ENCODE measurements at regions not wholly inside any gene's neighbourhood (a gene's known extent, or its start where the extent isn't known, plus 50 kb on each side); places are given as distances from the start of the nearest gene placed in this dataset.

- no peak for TF ChIP-seq CSRNP2 (CRISPR knock-in tag; conservative IDR thresholded peaks at IDR 0.05; ENCODE audit: low read depth)
- TF ChIP-seq FIP1L1 (IDR thresholded peaks at IDR 0.05; ENCODE audit: borderline replicate concordance, insufficient read depth, low read depth, low read length) = no peak
- TF ChIP-seq CHD2 (IDR thresholded peaks at IDR 0.05; ENCODE audit: low read depth, low read length) = no peak
- TF ChIP-seq, protein P1, sequence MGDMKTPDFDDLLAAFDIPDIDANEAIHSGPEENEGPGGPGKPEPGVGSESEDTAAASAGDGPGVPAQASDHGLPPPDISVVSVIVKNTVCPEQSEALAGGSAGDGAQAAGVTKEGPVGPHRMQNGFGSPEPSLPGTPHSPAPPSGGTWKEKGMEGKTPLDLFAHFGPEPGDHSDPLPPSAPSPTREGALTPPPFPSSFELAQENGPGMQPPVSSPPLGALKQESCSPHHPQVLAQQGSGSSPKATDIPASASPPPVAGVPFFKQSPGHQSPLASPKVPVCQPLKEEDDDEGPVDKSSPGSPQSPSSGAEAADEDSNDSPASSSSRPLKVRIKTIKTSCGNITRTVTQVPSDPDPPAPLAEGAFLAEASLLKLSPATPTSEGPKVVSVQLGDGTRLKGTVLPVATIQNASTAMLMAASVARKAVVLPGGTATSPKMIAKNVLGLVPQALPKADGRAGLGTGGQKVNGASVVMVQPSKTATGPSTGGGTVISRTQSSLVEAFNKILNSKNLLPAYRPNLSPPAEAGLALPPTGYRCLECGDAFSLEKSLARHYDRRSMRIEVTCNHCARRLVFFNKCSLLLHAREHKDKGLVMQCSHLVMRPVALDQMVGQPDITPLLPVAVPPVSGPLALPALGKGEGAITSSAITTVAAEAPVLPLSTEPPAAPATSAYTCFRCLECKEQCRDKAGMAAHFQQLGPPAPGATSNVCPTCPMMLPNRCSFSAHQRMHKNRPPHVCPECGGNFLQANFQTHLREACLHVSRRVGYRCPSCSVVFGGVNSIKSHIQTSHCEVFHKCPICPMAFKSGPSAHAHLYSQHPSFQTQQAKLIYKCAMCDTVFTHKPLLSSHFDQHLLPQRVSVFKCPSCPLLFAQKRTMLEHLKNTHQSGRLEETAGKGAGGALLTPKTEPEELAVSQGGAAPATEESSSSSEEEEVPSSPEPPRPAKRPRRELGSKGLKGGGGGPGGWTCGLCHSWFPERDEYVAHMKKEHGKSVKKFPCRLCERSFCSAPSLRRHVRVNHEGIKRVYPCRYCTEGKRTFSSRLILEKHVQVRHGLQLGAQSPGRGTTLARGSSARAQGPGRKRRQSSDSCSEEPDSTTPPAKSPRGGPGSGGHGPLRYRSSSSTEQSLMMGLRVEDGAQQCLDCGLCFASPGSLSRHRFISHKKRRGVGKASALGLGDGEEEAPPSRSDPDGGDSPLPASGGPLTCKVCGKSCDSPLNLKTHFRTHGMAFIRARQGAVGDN (CRISPR knock-in tag; IDR thresholded peaks at IDR 0.05) = peak; percentile 42; the same call in 1 of the 2 replicates
- no peak; the same call in 1 of the 2 replicates for TF ChIP-seq GABPB1 (CRISPR knock-in tag; IDR thresholded peaks at IDR 0.05)
- no peak for TF ChIP-seq ZFP37 (CRISPR knock-in tag; IDR thresholded peaks at IDR 0.05; ENCODE audit: borderline replicate concordance)
- no peak for TF ChIP-seq ZNF34 (CRISPR knock-in tag; IDR thresholded peaks at IDR 0.05; ENCODE audit: borderline replicate concordance)
- TF ChIP-seq SNAI1 (CRISPR knock-in tag; IDR thresholded peaks at IDR 0.05; ENCODE audit: borderline replicate concordance) = no peak
- TF ChIP-seq NCOA5 (CRISPR knock-in tag; IDR thresholded peaks at IDR 0.05) = no peak
- no peak for TF ChIP-seq ZNF547 (CRISPR knock-in tag; IDR thresholded peaks at IDR 0.05)
- TF ChIP-seq U2AF1 (optimal IDR thresholded peaks at IDR 0.05; ENCODE audit: low read depth, low read length) = no peak
- no peak for TF ChIP-seq RNF219 (CRISPR knock-in tag; IDR thresholded peaks at IDR 0.05)
- no peak for TF ChIP-seq NR0B2 (CRISPR knock-in tag; IDR thresholded peaks at IDR 0.05)
- TF ChIP-seq ZNF280B (CRISPR knock-in tag; IDR thresholded peaks at IDR 0.05; ENCODE audit: borderline replicate concordance) = no peak; the same call in 1 of the 2 replicates
- TF ChIP-seq NPAS2 (CRISPR knock-in tag; IDR thresholded peaks at IDR 0.05; ENCODE audit: borderline replicate concordance) = no peak
- no peak for TF ChIP-seq ZSCAN31 (CRISPR knock-in tag; IDR thresholded peaks at IDR 0.05; ENCODE audit: low read depth)
- no peak for TF ChIP-seq MED8 (CRISPR knock-in tag; IDR thresholded peaks at IDR 0.05; ENCODE audit: insufficient replicate concordance)
- 0 out of 2 replicates have a peak, but pooled peaks have one; percentile 40 for TF ChIP-seq ZNF607 (CRISPR knock-in tag; IDR thresholded peaks at IDR 0.05; ENCODE audit: borderline replicate concordance)
These were observed 515.7 kb downstream of the FRK start (continued) for GRCh38 chr6:115544765-115545671.

All from HepG2 (cell line).